Posterior cingulate gyrus (tissue), 11 donors: ENCODE measurements at regions not wholly inside any gene's neighbourhood (a gene's known extent, or its start where the extent isn't known, plus 50 kb on each side); places are given as distances from the start of the nearest gene placed in this dataset.
A peak's percentile ranks its signal among the peaks of the same experiment; 100 is the strongest.

Source experiments
- DNase-seq, 10 donors: peaks; one replicate each; pipeline versions ENCODE4 v3.0.0 to v3.0.0-alpha.2; 2020 to 2021; ENCODE audit warnings: mixed read lengths in 3 of 10
- intact Hi-C: fragments of 100-400 bp; cut with DNase I; formaldehyde crosslinking; loops from one replicate; pipeline ENCODE4 v1.15.1; 2023

DNA sequence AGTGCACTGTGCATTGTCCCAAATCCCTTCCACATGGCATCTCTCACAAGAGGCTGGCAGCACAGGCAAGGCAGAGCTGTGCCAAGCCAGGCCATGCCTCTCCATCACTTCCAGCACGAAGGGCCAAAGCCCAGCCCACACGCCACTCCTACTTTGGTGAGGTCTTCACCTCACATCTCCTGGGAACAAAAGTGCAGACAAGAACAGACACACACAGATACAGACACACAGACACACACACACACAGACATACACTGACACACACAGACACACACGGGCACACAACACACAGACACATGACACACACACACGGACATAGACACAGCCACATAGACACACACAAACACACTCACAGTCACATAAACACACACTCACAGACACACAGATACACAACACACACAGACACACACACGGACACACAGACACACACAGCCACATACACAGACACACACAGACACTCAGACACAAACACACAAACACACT lies 233.3 kb downstream of the UACA start:
- no peak for DNase-seq
- intact Hi-C loops = no loop called here

DNA sequence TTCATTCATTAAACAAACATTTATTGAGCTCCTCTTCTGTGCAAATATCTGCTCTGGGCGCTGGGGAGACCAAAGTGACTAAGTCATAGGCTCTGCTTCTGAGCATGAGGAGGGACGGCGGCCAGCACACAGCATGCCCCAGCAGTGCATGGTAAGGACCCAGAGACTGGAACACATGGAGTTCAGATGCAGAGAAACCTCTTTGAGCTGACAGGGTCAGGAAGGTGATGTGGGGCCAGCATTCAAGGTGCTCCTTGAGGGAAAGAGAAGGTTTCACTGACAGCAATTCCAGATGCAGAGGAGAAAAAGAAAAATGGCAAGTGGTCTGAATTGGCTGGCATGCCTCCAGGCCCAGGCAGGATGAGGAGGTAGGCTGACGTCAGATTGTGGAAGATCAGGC lies 234.5 kb downstream of the UACA start:
- intact Hi-C loops = no loop called here
- DNase-seq = no peak

DNA sequence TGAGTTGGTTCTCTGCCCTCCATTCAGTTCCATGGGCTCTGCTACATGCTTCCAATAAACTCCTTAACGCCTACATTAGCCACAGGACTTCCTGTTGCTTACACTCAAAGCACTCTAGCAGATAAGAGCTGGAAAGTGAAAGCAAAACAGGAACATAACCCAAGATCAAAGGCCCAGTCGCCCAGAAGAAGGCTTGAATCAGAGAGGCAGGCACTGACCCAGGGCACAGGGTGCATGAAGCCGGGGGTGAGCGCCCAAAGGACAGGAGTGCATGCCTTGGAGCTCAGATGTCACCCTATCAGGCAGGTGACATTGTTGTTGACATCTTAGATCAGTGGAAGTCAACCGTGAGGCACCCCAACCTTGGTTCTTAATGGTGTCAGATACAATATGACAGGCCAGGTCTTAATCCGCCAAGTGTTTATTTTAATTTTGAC lies 235.1 kb downstream of the UACA start:
- DNase-seq = no peak
- intact Hi-C loops = no loop called here

DNA sequence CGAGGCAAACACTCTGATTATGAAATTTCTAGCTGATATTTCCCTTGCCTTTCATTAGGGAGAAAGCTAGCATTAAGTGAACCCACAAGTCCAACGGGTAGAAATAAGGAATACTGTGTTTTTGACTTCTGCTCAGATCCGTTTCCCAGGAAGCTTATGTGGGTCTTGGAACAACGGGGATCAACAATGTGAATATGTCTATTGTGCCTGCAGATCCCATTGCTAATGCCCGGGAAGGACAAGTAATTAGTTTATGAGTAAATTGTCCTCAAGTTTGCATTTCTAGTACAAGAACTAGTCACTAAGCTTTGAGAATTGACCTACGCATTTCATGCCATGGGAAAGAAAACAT lies 236.4 kb downstream of the UACA start:
- intact Hi-C loops = no loop called here
- no peak for DNase-seq

DNA sequence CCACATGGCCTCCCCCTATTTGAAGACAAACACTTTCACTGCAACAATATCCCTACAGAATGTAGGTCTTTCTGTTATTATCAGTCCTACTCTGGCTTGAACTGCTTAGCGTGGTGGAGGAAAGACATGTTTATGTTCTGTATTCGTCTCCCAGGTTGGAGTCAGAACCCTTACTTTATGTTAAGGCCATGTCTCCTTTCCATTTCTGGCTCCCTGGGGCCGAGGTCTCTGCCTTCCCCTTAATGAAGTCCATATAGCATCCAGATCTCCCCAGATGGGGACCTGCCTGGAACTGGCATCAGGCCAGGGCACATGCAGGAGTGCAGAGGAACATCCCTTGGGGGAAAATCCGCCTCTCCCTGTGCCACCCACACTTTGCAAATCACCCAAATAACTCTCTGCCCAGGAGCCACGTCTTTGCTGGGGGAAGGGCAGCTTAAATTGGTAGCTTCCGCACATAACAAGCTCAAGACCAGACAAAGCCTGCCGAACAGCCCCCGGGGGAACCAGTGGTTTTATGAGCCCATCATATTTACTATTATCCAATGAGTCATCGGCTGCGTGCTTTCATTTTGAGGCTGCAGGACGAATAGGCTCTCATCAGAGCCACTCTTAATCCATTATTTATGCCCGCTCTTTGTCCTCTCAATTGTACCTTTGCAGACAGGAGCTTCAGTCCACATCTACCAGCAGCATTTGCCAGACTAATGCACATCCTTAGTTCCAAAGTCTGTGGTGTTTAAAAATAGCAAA lies 237.0 kb downstream of the UACA start:
- intact Hi-C loops = no loop called here
- DNase-seq = no peak

DNA sequence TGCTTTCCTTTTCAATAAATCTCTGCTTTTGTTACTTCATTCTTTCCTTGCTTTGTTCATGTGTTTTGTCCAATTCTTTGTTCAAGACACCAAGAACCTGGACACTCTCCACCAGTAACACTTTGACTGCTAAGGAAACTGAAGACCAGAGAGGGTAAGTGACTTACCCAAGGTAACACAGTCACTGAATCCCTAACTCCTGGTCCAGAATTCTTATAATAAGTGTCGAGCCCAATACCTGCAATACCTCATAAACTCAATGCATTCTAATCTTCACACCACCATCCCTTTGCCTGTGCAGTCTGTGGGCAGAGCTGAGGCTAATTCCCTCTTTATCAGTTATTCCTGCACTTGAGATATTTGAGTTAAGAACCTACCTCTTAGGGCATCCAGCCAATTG lies 237.8 kb downstream of the UACA start:
- DNase-seq = no peak
- intact Hi-C loops = no loop called here

DNA sequence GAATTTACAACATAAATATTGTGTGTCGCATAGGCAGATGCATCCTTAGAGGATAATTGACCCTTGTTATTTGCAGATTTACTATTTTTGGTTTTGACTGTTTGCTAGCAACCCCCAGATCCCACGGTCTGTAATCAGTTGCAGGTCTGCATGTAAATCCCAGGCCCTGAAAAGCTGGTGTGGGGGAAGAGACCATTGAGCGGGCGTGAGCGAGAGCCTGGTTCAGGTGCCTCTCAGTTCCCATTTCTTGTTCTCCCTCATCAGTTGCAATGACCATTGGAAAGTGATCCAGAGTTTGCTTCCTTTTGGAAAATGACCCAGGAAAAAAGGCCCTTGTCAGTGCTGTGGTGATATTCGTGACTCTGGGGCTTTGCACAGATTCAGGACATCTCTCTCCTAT lies 238.9 kb downstream of the UACA start:
- DNase-seq = no peak
- intact Hi-C loops = no loop called here

DNA sequence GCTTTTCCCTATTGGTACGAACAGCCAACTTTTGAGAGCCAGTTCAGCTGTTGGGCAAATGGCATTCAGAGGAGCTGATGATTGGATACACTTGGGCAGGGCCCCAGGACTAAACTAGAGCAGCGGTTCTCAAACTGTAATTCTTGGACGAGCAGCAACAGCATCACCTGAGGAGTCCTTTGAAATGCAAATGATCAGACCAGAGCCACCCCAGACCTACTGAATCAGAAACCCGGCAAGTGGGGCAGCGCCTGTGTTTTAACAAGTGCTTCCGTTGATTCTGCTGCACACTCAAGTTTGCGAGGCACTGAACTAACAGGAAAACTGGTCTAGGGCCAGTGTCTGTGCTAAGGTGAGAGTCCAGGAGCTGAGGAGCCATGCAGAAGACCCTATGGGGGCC lies 239.7 kb downstream of the UACA start:
- intact Hi-C loops = no loop called here
- DNase-seq = no peak

DNA sequence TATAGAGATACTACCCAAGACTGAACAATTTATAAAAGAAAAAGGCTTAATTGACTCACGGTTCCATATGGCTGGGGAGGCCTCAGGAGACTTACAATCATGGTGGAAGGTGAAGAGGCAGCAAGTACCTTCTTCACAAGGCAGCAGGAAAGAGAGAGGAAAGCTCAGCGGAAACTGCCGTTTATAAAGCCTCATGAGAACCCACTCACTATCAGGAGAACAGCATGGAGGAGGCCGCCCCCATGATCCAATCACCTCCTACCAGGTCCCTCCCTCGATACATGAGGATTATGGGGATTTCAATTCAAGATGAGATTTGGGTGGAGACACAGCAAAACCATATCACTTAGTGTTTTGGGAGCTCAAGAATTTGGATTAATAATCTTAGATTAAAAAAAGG lies 240.2 kb downstream of the UACA start:
- intact Hi-C loops = no loop called here
- DNase-seq = no peak

DNA sequence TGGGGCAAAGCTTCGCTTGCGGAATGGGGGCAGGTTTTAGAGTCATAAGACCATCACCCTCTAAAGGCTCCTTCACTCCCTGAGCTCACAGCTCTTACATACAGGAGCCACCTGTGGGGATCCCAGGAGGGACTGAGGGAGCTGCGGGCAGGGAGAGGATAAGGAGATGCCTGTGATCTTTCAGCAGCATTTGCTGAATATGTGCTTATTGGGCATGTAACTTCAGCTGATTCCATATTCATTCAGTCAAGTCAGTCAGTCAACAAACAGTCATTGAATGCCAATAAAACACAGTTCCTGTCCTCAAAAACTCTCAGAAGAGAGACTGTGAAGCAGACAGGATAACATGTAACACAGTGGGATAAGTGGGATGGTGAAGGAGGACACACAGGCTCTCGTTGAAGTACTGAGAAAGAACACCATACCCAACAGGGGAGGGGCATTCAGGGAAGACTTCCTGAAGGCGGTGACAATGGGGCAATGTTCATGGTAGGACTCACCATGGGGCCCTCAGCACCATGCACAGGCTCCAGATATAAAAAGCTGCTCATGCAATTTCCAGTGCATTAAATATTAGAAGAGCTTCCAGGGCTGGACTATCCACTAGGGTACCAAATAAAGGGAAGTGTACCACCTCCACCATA lies 240.9 kb downstream of the UACA start:
- DNase-seq = no peak
- intact Hi-C loops = no loop called here

DNA sequence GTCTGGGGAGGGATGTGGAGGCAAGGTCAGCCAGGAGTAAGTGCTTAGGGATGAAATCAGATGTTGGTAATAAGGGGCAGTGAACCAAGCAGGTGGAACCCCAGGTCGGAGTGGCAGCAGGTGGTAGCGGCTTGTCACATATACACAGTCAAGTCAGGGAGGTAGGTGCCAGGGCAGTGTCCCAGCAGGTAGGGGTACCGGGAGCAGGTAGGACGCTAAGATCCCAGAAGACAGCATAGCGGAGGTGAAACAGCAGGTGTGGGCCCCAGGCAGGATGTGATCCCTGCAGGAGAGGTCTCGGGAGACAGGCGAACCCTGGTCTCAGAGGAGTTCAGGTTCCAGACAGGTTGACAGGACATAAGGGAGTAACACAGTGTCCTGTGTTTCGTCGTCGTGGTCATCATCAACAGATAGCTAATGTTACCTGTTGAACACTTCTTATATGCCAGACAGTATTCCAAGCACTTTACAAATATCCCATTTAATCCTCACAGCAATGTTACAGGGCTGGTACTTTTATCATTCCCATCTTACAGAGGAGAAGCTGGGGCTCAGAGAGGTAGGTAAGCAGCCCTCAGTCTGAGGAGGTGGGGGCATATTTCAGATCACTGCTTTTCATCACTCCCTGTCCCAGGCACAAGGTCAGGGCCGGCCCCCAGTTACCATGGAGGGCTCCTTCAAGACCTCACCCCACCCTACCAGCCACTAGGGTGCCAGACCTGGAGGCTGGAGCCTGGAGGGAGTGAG lies 241.6 kb downstream of the UACA start:
- DNase-seq = no peak
- intact Hi-C loops = no loop called here

DNA sequence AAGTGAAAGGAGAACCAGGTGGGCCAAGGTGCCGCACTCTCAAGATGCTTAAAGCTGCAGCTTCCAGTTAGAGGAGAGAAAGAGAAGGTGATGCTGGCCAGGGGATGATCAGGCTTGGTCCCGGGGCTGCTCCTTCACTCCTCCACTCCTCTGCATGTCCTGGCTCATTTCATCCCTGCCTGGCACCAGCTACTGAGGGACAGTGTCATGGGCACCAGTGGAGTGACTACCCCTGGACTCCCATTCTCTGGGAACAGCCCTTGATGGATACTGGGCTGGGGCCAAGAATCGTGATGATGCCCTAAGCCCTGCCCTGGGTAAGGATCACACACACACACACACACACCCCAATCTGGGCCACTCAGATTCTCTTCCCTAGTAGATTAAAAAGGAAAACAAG lies 243.7 kb downstream of the UACA start:
- intact Hi-C loops = no loop called here
- DNase-seq = no peak

DNA sequence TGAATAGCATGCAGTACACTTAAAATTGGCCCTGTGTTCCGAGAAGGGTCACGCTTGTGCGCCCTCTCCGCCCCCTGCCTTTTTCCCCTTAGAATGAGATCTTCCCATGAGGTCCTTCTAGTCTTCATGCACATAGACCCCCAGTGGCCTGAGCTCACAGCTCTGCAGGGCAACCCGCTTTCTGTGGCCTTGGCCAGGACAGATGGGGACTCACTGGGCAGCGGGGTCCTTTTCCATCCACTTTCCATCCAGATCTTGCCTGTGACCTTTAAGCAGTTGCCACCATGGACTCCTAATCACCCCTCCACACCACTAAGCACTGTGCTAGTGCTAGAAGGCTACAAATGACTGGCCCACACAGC lies 244.4 kb downstream of the UACA start:
- DNase-seq = no peak

DNA sequence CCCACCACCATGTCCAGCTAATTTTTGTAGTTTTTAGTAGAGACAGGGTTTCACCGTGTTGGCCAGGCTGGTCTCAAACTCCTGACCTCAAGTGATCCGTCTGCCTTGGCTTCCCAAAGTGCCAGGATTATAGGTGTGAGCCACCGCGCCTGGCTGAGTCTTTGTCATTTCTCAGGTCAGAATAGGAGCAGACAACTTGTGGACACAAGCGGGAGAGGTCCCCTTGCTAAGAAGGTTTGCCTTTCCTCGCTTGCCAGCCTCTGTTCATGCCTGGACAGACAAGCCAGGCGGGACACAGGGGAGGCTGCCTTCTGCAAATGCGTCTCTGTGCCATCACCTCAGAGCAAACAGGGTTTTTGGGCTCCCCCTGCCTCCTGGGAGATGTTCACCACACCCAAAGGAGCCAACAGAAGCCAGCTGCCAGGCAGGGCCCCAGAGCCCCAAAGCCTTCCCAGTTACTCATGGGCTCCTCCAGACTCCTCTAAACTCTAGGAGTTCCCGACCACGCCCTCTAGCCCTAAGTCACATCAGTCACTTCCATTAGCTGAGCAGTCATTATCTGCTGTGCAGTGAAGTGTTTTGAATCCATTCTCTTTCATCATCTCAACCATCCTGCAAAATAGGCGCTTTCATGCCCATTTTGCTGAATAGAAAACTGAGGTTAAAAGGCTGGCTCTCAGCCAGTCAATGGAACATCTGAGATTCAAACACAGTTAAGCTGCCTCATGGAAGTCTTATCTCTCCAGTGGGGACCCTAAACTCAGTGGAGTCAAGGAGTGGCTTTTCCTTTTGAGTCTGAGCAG lies 245.0 kb downstream of the UACA start:
- no peak for DNase-seq
- intact Hi-C loops = no loop called here

More for the DNA sequence above, 244.4 kb downstream of the UACA start:
- intact Hi-C loops = no loop called here

DNA sequence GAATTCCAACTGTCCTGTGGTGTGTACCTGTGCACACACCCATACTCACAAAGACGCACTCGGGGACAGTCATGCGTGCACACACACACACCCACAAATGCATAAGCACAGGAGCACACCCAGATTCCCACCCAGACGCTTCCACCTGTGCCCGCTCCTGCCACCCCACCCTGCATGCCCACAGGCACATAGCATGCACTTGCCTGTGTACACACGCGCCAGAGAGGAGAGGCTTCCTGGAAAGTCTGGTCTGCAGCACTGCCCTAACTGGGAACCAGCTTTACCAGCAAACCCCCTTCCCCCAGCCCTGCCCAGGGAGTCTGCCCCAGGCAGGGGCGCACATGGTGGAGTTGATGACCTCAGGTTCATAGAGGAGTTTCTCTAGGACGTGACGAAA lies 246.2 kb downstream of the UACA start:
- intact Hi-C loops = no loop called here

DNA sequence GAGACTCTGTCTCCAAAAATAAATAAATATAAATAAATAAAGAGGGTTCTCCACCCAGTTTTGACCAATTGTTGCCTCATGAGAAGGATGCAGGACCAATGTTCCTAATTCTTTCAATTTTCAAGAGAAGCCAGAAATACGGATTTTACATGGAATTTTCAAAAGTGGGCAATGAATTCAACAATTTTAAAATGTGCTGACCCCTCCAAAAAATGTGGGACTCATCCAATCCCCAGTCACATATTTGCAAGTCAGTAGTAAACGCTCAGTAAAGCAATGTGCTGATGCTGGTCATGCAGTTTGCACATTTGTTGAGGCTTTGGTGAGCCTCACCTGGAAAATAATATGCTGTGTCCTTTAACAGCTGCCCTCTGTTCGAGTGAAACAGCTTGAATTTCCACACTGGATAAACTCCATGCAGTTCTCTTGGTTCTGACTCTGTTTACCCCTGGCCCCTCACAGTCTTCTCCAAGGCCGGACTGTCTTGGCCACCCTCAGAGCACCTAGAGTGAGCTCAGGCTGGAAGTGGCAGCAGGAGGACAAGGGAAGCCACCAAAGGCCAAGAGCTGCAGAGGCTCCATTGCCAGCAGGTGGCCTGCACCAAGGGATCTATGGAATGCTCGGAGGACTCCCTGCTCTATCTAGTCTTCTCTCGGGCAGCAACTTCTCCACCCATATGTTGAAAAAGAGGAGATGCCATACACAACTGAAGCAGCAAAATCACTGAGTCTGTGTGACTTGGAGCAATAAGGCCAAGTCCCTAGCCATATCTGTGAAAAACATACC lies 246.8 kb downstream of the UACA start:
- DNase-seq = no peak
- intact Hi-C loops = no loop called here

More for the DNA sequence above, 246.2 kb downstream of the UACA start:
- DNase-seq = peak in 1 of 10 donors; percentile 35

DNA sequence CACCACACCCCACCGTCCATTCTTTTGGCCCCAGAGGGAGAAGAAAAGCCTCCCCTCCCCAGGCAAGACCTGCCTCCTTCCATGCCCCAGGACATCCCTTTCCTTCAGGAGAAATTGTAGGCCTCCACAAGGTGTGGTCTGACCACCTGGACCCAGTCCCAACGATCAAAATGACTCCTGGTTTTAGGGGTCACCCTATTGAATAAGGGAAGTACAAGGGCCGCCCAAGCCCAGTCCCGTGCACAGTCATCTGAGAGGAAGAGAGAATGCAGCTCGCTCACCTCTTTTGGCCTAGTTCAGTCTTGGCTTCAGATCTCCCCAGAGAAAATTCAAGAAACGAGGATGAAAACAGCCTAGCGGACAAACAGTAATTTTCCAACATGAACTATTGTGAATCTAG lies 249.1 kb downstream of the UACA start:
- DNase-seq = peak in 1 of 10 donors; percentile 4
- intact Hi-C loops = no loop called here

DNA sequence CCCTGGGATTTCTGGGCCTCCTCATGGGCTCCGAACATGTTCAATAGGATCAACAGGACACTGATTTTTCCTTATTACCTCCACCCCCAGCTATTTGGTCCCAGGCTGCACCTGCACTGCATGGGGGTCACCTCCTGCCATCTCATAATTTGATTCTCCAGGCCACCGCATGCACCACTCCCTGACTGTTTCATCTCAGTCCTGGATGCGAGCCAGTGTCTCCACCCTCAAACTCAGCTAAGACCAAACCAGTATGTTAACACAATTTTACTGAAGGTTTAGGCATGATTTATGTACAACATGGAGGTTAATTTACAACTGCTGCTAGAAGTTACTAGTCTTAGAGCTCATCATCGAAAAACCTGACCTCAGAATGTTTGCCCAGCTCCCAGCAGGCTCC lies 249.5 kb downstream of the UACA start:
- intact Hi-C loops = no loop called here
- peak in 1 of 10 donors; percentile 14 for DNase-seq

DNA sequence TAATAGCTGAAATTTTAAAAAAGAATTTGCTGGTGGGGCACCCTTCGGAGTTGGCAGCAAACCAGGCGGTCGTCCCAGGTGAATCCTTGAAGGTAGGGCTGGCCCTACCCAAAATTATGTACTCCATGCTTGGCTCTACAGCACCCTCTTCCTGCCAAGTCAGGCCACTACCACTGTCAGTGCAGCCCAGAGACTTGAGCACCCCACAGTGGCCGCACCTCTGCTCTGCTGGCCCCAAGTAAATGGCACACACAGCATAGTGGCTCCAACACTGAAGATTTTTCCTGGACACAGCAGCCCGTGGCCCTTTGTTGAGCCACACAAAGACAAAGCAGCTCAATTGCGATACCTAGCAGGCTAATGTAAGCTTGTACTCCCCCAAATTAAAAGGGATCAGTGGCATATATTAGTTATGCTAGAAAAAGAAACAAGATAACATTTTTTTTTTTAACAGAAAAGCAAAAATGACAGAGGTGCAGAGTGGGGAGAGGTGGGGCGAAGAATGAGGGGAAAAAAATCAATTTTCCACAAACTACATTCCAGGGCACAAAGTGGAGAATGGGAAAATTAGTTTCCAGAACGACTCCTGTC lies 250.5 kb downstream of the UACA start:
- DNase-seq = peak in 1 of 10 donors; percentile 33
- intact Hi-C loops = no loop called here
